Left ventricle myocardium superior (tissue), 1 donor: ENCODE measurements at regions not wholly inside any gene's neighbourhood (a gene's known extent, or its start where the extent isn't known, plus 50 kb on each side); places are given as distances from the start of the nearest gene placed in this dataset.
A peak's percentile ranks its signal among the peaks of the same experiment; 100 is the strongest.

ENCODE experiments used
- ATAC-seq: fragments of 200-7000 bp; cut with Tn5 transposase; one replicate; pipeline ENCODE4 v1.9.1; 2020; ENCODE audit warnings: mild to moderate bottlenecking, moderate library complexity
- DNase-seq: peaks from one replicate; pipeline ENCODE4 v3.0.0-alpha.2; 2020
- intact Hi-C: fragments of 100-400 bp; cut with micrococcal nuclease; formaldehyde crosslinking; loops from one replicate; pipeline ENCODE4 v1.11.0; 2022
- donor health status: DM: no; HTN: yes; CAD: no; lungs with severe emphysema.

DNA sequence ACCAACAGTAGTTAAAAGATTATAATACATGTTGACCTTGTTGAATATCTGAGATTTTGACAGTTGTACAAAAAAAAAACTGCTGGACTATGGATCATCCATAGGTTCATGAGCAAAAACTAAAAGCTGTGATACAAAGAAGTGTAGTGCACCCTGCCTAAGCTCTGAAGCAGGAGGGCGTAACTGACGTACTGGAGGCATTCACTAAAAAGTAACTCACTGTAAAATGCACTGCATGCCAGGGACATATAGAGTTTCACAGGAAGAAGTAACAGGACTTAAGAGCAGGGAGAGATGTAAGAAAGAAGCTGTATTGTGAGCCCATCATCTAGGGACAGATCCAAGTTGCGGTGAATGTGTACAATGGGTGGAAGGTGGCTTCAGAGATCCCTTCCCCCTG lies 177.9 kb downstream of the IRS2 start:
- intact Hi-C loops = no loop called here
- DNase-seq (no peak), ATAC-seq (no peak)

DNA sequence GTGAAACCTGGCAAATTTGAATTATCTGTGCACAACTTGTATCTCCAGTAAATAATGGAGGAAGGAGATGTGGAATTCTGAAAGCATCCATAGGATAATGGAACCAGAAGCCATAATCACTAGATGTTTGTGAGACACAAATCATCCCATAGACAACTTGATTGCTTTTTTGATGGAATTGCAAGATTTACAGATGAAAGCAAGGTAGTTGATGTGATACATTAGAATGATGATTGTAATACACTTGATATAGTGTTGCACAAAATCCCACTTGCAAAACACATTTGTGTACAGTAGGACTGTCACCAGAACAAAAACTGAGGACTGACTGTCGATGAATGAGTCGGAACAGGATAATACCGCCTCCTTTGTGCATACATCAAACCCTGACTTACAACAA lies 178.3 kb downstream of the IRS2 start:
- no peak for DNase-seq
- ATAC-seq = no peak
- intact Hi-C loops = no loop called here

DNA sequence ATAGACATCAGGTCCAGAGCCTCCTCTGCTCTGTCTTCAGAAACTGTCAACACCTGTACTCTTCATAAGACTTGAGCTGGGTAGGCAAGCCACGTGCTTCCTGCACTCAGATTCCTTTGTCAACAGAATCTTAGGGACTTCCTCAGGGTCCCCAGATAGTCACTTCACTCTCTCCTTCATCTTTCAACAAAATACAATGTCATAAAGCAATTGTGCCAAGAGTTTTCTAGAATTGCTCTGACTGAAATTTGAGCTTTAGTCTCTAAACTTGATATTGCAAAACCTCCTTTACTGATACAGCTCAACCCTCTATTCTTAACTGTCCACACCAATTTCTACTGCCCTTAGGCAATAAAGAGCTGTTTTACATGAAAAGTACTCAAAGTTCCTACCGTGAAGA lies 179.9 kb downstream of the IRS2 start:
- intact Hi-C loops = no loop called here
- no peak for ATAC-seq
- no peak for DNase-seq

DNA sequence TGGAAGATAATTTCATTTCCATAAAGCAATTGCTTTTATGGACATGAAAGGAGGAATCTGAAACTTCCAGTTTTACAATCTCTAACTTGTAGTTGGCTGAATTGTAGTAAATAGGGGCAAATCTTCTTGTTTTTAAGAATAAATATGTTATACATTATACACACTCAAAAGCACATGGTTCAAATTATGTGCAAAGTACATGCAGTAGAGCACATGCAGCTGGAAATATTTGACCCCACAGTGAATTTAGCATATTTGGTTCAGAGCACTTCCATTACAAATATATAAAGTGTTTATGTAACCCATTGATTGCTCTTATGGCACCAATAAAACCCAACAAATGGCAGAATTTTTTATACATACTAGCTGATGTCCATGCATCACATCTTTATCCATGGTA lies 180.5 kb downstream of the IRS2 start:
- DNase-seq = no peak
- intact Hi-C loops = no loop called here
- ATAC-seq = no peak

DNA sequence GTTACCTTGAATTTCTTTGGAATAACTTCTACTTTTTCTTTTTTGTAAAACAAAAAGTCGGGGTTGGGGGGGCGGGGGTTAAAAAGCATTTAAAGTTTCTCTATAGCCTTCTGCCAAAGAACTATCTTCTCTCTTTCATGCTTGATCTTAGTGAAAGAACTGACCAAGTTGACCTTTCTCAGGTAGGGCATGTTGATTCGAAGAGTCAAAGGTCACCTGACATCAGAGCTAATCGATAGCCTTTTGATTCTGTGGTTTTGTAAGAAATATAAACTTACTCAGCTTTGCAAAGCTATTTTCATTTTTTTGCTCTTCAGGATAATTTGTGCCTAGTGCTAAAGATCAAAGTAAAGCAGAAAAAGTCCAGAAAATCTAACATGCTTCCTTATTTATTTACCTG lies 181.5 kb downstream of the IRS2 start:
- ATAC-seq (no peak), DNase-seq (no peak)
- intact Hi-C loops = no loop called here

DNA sequence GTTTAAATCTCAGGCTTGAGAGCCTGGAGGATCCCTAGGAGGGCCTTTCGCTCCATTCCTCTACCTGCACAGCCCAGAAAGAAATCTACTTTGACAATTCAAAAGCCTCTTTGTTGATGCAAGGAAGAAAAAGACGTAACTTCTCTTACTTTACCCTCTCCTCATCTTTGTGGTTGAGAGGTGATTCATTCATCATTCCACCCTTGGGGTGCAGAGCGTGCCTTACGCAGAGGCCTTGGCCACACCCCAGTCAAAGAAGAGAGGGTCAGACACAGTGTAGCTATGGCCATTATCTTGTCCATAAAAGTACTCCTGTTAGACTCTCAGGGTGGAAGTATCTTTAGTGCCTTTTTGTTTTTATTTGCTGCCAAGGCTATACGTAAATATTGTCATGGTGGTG lies 184.0 kb downstream of the IRS2 start:
- ATAC-seq (no peak), DNase-seq (no peak)
- intact Hi-C loops = no loop called here

DNA sequence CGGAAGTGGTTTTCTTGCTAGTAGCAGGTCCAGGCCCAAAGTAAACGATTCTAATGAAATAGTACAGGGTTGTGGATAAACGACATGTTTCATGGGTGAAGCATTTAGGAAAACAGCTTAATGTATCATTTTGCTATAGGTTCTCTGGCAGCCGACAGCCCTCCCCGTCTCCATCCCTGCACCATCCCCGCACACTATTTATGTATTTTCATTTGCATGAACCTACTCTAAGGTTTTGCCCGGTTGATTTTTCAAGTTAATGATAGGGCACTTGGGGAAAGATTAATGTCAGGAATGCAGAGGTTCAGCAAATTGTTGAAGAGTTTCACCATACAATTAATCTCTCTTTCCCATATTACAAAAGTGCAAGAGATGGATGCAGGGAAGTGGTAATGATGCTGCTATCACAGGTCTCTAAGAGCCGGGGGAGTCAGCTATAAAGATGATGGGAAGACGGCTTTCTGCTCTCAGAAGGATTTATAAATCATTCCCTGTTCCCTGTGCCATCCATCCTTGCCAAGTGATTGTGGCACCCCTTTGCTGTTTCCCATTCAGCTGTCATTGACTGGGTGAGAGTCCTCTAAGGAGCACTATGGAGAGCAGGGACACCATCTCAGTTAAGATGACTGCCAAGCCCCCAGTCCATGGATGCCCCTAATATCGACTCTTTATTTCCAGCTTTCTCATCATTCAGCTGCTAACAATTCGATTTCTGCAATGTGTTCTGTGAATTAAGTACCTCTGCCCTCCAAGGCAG lies 186.3 kb downstream of the IRS2 start:
- intact Hi-C loops = no loop called here
- ATAC-seq (no peak), DNase-seq (no peak)

DNA sequence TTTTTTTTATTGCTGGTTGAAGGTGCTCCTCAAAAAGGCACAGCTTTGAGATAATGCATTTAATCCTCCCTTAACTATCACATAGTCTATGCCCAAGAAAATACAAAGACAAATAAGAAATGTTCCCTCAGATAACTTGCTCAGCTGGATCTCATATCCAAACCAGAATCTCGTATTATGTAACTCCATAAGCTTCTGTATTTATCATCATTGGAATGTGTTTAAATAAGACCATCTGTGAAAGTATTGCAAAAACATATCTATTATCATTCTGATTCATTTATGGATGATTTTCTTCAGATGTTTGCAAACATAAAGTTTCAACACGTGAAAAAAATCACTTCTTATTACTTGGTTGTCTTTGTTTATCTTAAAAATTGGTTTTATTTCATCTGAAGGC lies 190.9 kb downstream of the IRS2 start:
- intact Hi-C loops = no loop called here
- ATAC-seq (no peak), DNase-seq (no peak)

DNA sequence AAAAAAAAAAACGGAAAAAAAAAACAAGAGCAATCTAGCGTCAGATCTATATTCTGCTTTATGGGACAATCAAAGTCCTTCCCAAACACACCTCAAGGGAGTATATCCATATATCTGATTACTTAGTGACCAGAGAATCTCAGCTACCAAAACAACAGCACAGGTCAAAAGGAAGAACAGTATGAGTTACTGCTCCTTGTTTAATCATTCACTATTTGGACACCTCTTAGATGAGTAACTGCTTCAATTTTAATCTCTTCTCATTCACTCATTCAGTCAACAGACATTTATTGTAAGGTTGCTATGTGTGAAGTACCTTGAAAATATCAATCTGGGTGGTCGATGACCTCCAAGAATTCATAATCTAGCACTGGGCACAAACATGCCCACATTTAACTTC lies 193.2 kb downstream of the IRS2 start:
- intact Hi-C loops = no loop called here

DNA sequence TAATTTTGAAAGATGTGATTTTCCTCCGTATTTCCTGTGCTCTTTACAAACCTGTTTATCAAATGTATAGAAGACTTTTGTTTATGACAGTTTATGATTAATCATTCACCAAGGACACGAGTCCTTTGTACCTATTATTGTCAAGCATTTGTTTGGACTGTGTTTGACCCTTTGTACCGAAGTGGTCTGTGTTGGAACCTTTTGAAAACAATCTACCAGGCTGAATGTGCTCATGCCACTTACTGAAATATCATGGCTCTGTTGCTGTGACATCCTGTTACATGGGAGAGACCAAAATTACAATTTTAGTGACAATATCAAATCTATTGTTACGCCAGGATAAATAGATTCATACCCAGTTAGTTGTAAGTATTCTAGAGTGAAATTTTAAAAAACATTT lies 193.6 kb downstream of the IRS2 start:
- intact Hi-C loops = no loop called here
- ATAC-seq = no peak
- no peak for DNase-seq

More for the DNA sequence above, 193.2 kb downstream of the IRS2 start:
- DNase-seq (no peak), ATAC-seq (no peak)

DNA sequence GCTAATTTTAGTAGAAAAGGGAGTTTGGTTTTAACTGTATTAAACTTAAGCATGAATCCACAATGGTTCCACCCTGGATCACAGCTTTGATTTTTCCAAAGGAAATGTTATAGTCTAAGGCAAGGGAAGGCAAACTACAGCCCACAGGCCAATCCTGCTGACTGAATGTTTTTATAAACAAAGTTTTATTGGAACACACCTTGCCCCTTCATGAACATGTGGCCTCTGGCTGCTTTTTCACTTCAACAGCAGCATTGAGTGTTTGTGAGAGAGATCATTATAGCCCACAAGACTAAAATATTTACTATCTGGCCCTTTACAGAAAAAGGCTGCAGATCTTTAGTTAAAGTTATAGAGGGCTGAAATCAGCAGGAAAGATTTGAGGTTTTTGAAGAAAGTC lies 198.7 kb downstream of the IRS2 start:
- intact Hi-C loops = no loop called here
- DNase-seq = no peak
- no peak for ATAC-seq

DNA sequence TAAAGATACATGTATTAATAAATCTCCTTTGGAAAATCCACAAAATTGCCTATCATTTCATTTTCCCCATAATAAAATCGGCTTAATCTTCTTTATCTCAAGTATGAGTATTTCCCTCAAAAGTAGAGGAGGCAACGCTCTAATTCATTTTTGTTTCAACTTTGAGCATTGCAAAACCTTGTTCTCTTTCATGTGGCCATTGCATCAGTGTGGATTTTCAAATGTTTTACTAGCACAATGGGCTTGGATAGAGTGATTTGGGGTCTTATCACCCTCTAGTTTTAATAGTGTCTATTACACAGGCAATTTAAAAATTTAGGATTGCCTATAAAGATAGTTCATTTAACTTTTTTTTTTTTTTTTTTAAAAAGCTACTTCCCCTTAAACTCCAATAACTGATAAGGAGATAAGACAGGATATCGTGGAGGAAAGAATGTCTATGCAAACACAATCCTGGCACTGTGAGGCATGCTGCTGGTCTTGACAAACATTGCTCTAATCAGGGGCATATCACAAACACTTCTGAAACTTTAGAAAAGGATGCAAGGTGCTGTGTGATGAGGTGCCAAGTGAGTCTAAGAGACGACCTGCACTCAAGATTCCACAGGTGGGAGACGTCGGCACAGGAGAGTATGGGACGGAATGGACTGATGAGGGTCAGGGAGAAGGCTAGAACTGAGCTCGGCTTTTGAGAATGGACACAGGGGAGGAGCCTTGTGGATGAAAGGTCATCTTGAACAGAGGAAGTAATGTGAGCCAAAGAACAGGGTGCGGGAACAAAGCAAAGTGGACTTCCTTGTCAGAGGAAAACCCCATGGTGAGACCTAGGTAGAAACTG lies 199.7 kb downstream of the IRS2 start:
- intact Hi-C loops = no loop called here
- no peak for ATAC-seq

DNA sequence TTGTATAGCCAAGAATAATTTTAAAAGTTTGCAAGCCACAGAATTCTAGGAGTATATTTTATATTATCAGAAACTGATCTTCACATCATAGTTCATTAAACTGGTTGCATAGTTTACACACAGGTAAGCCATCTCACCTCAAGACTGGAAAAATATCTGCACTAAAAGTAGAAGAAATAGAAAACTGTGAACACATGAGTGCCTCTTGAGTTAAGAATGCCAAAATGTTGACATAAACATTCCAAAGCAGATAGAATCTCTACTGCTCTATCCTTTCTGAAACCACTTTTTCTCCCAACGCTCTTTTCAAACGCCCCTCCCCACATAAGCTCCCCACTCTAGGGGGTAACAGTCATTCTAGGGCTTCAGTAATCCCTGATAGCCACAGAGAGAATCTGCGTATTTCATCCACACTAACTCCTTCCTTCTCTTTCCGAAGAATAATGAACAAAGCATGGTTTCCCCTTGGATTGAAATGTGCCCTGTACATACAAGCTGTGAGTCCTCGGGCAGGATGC lies 201.5 kb downstream of the IRS2 start:
- DNase-seq (no peak), ATAC-seq (no peak)
- intact Hi-C loops = no loop called here

More for the DNA sequence above, 199.7 kb downstream of the IRS2 start:
- no peak for DNase-seq

DNA sequence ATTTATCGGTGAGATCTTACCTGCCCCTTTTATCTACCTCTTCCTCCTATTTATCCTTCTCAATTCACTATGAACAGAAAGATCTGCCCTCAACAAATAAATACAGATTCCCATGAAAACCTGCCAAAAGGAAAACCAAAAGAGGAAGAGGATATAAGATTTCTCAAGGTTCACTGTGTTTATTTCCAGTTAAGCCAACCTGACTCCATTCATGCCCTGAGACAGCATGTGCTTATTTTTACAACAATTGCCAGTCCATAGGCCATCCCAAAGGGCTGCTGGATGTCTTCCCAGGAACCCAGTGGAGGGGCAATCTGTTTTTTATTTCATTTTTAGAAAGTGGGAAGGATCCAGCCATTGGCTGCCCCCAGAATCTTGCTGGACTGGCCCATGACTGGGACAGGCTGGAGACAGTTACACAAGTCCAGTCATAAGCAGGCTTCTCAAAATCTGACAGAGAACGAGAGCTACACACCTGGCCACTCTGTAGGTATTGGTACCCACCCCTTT lies 209.1 kb downstream of the IRS2 start:
- no peak for ATAC-seq
- intact Hi-C loops = no loop called here
- DNase-seq = no peak

DNA sequence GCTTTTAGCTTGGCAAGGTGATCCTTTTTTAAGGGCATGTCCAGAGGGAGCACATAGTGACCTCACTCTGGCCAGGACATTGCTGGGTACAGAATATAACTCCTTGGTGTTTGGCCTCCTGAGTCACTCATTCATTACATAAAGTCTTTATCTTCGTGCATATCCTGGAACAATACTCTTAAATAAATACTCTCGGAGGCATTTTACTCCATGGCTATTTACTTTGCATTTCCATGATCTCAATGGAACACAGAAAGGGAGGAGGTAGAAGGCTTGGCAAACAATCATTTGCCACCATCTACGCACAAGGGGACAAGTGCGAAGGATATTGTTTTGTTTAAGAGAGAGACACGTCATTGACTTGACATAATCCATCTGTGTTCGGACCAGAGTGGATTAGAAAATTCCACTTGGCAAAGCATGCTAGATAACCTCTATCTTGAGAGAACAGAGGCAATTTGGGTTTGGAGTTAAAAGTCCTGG lies 210.0 kb downstream of the IRS2 start:
- peak; percentile 21 for ATAC-seq

DNA sequence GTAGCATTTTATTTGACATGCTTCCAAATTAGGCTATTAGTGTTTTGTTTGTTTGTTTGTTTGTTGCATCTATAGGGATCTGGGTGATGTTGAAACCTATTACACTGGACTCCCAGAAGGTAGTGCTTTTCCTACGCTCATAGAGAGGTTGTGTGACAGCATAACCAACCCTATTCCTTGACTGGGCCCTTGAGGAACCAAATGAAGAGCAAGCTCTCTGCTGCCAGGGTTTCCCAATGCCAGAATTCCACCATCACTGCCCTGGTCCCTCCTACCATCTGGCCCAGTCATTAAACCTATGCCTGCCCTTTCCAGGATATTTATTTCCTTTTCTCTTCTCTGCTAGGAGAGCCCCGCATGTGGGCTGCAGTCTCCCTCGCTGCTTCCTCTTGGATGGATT lies 210.6 kb downstream of the IRS2 start:
- ATAC-seq (no peak), DNase-seq (no peak)
- intact Hi-C loops = no loop called here

More for the DNA sequence above, 210.0 kb downstream of the IRS2 start:
- DNase-seq = no peak
- intact Hi-C loops = no loop called here

DNA sequence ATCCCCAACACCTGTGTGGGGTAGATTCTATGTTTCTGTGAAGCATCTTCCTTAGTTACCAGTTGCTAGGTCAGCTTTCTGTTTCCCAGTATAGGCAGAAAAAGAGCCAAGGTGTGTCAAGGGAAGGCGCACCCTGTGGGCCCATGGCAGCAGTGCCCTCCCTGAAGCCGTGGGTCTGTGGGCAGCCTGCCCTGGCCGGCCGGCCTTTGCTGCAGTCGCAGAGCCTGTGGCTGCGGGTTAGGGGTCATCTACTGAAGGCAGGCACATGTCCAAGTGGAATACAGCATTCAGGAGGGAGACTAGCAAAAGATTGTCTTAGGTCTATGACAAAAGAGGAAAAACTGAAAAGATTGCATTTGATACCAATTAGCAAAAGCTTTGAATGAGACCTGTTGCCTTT lies 214.0 kb downstream of the IRS2 start:
- ATAC-seq (no peak), DNase-seq (no peak)
- intact Hi-C loops = no loop called here

DNA sequence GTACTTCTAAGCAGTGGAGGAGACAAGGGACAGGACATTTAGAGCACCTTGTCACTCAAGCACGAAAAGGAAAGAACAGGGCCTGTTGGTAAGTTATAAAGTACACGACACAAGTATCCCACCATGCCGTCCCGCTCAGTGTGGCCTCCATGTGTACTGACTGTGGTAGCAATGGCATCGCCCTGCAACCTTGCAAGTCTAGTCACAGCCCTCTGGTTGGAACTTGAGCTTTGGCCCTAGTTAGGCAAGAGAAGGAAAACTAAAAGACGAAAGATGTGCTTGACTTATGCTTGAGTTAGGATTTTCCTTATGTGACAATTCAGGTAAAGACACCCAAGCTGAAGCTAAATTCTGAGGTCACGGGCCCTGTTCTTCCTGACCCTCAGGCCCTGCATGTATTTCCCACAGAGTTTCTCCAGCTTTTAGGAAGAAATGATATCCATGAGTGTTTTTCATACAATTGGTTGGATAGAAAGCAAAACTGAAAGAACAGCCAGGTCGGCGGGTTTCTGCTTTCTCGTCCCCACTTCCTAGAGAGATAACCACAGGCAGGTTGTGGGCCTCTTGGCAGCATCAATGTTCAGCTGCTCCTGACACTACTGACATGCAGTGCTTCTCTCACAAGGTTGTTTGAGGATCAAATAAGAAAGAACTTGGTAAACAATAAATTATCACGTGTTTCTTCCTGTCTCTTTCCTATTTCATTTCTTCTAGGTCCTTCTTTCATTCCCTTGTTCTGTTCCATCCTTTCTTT lies 216.2 kb downstream of the IRS2 start:
- intact Hi-C loops = no loop called here
- no peak for ATAC-seq
- DNase-seq = no peak

DNA sequence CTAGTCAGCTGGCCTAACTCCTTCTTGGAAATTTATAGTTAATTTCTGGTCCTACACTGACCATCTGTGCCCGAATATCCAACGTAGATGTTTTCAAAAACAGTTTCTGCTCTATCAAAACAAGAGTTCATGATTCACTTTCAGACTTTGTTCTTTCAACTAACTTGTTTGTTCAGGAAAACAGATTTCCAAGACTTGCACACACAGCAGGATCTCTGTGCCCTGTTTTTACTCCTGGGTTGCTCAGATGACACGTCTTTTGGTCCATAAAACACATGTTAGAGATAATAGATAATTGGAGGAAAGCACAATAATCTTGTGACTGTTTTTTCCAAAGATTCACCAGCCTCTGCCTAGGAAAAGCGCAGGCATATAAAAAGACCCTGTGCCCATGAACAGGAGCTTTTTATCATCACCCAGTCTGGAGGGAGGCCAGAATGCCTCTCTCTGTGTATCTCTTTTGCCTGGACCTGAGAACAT lies 218.0 kb downstream of the IRS2 start:
- no peak for ATAC-seq
- intact Hi-C loops = no loop called here
- DNase-seq = no peak
